GM19463 (cell line): ENCODE measurements at regions not wholly inside any gene's neighbourhood (a gene's known extent, or its start where the extent isn't known, plus 50 kb on each side); places are given as distances from the start of the nearest gene placed in this dataset.
A peak's percentile ranks its signal among the peaks of the same experiment; 100 is the strongest.
"Not testable (repeated sequence)": the region's sequence is repeated elsewhere in the genome, so short reads cannot be mapped to it uniquely, and the experiment has no call there.

Source experiments
- ATAC-seq: cut with Tn5 transposase; IDR thresholded peaks from one replicate; pipeline ENCODE4 v1.9.1; 2021; ENCODE audit warnings: mild to moderate bottlenecking, moderate library complexity; ENCODE audit not compliant: unreplicated experiment

- ATAC-seq = no peak
Measured at GRCh38 chr3:55161231-55161630, 233.4 kb upstream of the LRTM1 start.

- ATAC-seq = peak; percentile 73
Measured at GRCh38 chr3:55160241-55160983, 232.6 kb upstream of the LRTM1 start.

GRCh38 chr3:55159711-55160110, 231.9 kb upstream of the LRTM1 start:
- ATAC-seq = no peak

- no peak for ATAC-seq
Measured at GRCh38 chr3:55159016-55159415, 231.2 kb upstream of the LRTM1 start.

GRCh38 chr3:55158345-55158744, 230.5 kb upstream of the LRTM1 start:
- ATAC-seq = no peak

GRCh38 chr3:55157731-55158130, 229.9 kb upstream of the LRTM1 start:
- no peak for ATAC-seq

GRCh38 chr3:55156851-55157650, 229.2 kb upstream of the LRTM1 start:
- no peak for ATAC-seq

GRCh38 chr3:55147856-55148720, 220.2 kb upstream of the LRTM1 start:
- ATAC-seq = no peak

GRCh38 chr3:55147406-55147805, 219.5 kb upstream of the LRTM1 start:
- ATAC-seq = no peak

GRCh38 chr3:55146216-55146615, 218.4 kb upstream of the LRTM1 start:
- ATAC-seq = no peak

- no peak for ATAC-seq
Measured at GRCh38 chr3:55144015-55144673, 216.3 kb upstream of the LRTM1 start.

GRCh38 chr3:55143336-55143735, 215.5 kb upstream of the LRTM1 start:
- ATAC-seq = no peak

- not testable (repeated sequence) for ATAC-seq
Measured at GRCh38 chr3:55136291-55136690, 208.4 kb upstream of the LRTM1 start.

GRCh38 chr3:55128225-55128823, 200.5 kb upstream of the LRTM1 start:
- ATAC-seq = no peak

GRCh38 chr3:55127565-55127964, 199.7 kb upstream of the LRTM1 start:
- ATAC-seq = no peak

GRCh38 chr3:55124371-55124770, 196.5 kb upstream of the LRTM1 start:
- ATAC-seq = no peak
